Activated T-cell treated with anti-CD3 and anti-CD28 coated beads, Interleukin-2, amount 50 U/mL, for 48 hours (primary cell): ENCODE measurements at regions not wholly inside any gene's neighbourhood (a gene's known extent, or its start where the extent isn't known, plus 50 kb on each side); places are given as distances from the start of the nearest gene placed in this dataset.

Experiments used
- DNase-seq, 2 experiments: peaks; one replicate each; pipeline ENCODE4 v3.0.0-alpha.2; 2020

DNA sequence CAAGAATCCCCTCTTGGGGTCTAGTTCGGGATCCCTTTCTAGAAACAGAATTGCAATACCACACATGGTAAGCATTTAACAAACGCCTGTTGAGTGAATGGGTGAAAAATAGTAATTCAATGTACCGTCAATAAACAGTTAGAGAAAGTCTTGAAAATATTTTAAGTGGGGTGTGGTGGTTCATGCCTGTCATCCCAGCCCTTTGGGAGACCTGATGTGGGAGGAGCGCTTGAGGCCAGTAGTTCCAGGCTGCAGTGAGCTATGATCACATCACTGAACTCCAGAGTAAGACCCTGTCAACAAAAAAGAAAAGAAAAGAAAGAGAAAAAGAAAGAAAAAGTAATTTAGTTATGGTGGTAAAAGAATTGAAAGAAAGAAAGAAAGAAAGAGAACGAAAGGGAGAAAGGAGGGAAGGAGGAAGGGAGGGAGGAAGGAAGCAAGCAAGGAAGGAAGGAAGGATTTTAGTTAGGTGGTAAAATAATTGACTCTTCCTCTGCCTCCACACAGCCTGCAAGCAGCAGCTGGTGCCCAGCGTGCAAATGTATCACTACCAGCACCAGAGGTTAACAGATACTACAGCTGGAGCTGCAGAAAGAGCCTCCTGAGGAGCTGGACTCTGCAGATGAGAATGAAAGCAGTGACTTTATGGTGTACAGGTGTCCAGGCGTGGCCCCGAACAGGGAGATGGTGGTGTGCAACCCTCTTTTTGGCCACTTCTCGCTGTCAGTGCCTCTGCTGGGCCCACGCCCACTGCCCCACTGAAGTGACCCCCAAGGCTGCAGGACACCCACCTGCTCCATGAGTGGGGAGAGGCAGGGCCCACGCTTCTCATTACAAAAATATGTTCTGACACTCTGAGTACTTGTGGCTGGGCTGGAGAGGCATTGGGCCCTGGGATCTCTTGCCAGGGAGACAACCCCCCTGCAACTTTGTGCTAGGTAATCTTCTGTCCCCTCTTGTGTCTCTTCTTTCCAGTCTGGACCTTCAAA, 135.4 kb downstream of the BAMBI start:
- no peak for DNase-seq

DNA sequence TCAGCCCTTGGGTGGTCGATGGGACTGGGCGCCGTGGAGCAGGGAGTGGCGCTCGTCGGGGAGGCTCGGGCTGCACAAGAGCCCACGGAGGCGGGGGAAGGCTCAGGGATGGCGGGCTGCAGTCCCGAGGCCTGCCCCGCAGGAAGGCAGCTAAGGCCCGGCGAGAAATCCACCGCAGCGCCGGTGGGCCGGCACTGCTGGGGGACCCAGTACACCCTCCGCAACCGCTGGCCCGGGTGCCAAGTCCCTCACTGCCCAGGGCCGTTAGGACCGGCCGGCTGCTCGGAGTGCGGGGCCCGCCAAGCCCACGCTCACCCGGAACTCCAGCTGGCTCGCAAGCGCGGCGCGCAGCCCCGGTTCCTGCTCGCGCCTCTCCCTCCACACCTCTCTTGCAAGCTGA, 138.4 kb downstream of the BAMBI start:
- DNase-seq: no peak

DNA sequence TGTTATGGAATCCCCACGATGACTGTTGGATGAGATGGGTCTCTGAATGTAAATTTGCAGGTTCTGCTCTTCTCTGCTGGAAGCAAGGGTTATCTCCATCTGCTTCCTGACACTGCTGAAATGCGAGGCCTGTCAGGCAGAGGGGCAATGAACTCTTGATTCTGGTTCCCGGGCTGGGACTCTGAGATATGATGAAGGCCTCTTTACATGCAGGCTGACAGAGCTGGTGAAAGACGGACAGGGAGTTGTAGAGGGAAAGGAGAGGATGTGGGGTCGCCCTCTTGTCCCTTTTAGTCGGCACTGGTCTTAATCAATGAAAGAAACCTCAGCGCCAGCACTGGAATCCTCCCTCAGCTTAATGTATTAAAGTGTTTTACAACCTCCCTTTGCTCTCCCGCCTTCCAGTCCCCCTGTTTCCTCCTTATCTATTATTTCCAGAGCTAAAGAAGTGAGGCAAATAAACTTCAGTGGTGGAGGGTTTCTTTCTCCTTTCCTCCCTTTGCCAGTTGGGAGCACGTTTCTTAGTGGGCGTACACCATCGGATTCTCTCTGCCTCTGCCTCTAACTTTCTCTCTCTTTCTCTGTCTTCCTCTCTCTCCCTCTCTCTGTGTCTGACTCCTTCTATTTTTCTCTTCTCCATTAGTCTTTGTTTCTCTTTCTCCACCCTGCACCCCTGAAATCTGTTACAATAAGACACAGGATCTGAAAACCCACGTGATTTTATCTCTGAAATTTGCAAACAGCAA, 145.6 kb downstream of the BAMBI start:
- no peak for DNase-seq

DNA sequence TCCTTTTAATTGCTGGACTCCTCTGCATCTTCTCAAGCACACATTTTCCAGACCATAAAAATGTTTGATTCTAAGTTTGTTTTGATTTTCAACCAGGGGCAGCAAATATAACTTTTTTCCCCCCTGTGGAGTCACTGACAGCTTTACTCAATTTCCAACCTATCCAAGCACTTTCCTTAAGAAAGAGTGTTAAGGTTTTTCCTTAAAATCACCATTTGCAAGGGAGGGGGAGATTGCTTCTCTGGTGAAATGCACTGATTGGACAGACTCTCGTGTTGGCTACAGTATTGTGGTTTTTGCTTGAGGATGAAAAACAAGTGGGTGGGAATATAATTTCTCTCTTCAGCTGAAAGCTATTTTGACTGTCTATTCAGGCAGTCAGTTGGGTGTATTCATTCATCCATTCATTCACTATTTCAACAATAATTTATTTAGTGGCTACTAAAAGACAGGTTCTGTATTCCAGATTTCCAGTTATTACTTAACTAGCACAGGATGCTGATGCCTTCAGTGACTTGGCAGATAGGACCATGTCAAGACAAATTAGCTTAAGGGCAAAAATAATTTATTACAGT, 146.3 kb downstream of the BAMBI start:
- DNase-seq: no peak

DNA sequence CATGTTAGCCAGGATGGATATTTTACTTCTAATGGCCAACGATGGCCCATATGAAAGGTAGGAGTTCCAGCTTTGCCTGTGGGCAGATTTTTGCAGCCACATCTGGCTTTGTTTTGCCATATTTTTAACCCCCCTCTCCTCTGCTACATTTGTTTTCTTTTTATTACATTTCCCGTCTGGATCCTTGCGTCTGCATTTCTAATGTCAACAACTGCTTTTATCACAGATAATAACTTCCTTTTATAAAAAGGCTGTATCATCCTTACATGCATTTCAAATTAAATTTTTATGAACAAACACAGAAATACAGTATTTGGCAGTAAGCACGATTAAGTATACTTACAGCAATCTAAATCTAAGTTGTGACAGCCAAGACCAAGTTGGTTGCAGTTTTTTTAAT, 156.0 kb downstream of the BAMBI start:
- no peak for DNase-seq

DNA sequence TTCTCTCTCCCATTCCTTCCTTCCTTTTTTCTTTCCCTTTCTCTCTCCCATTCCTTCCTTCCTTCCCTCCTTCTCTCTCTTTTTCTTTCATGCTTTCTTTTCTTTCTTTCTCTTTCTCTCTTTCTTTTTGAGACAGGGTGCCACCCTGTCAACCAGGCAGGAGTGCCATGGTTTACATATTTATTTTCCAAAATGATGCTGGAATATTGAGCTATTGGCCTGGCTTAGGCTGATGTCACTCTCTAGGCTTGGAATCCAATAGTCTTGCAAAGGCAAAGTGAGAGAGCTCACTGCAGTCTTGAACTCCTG, 159.1 kb downstream of the BAMBI start:
- DNase-seq: no peak

DNA sequence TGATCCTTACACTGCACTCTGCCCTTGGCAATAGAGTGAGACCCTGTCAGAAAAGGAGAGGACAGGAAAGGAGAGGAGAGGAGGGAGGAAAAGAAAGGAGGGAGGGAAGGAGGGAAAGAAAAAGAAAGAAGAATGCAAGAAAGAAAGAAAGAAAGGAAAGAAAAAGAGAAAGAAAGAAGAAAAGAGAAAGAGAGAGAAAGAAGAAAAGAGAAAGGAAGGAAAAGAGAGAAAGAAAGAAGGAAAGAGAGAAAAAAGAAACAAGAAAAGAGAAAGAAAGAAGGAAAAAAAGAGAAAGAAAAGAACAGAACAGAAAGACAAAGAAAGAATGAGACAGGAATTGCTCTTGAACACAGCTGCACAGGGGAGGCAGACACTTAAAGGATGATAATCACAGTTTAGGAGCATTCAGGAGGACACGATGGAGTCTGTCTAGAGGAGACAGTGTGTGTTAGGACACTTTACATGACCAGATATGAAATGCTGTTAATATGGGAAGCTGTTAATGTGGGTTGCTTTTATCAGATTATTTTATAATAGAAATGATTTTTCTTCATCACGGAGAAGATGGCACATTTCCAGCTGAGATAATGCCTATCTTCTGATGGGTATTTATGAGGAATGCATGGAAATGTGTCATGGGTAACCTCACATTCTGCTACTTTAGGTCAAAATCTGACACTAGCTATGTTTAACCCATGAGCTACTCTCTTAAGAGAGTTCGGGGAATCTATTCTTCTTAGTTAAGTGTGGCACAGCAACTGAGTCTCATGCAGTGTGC, 160.5 kb downstream of the BAMBI start:
- DNase-seq: no peak

DNA sequence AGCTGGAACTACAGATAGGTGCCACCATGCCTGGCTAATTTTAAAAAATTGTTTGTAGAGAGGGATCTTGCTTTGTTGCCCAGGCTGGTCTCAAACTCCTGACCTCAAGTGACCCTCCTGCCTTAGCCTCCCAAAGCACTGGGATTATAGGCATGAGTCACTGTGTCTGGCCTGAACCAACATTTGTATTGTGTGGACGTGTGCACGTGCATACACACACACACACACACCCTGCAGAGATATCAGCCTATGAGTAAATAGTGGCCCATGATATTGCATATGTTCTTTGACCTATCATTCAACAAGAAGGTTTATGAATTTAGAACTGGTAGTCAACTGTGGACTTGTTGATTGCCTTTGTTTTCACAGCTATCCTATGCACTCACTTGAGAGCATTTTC, 161.6 kb downstream of the BAMBI start:
- no peak for DNase-seq

DNA sequence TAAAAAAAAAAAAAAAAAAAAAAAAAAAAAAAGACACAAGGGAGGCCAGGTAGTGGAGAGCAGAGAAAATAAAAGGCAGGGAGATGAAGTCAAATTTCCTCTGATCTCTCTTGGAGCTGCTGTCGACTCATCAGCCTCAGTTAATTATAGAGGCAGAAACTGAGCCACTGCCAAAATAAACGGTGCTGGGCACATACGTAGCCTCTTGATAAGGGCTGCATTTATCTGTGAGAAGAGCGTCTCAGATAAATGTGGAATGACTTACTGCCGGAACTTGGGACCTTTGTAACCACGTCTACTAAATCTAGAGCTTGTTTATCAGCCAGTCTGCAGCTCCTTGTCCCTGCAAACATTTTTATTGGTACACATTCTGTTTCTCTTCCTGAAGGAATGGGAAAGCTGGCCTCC, 162.3 kb downstream of the BAMBI start:
- DNase-seq: no peak

DNA sequence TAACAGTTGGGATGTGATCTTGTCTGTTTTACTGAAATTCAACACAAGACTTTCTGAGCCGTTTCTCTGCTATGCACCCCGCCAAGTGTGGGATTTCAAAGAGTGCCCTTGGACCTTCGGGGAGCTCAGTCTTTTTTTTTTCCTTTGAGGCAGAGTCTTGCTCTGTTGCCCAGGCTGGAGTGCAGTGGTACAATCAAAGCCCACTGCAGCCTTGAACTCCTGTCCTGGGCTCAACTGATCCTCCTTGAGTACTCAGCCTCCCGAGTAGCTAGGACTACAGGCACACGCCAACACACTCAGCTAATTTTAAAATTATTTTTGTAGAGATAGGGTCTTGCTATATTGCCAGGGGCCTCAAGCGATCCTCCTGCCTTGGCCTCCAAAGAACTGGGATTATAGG, 162.9 kb downstream of the BAMBI start:
- DNase-seq: no peak

DNA sequence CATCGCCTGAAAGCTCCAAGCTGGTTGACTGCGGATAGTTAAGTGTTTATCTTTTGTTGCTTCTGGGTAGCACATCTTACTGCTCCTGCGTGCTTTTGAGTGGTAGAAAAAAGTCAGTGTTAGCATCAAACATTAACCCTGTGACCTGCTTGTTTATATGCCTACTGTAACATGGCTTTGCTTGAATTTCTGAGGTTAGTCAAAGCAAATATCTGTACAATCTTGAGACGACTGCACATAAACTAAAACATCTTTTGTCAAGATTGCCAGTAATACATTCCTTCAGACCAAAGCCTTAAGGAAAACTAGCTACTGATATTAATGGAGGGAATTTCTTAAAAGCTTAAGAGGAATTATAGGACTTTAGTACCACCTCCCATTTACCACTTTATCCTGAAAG, 163.7 kb downstream of the BAMBI start:
- no peak for DNase-seq

DNA sequence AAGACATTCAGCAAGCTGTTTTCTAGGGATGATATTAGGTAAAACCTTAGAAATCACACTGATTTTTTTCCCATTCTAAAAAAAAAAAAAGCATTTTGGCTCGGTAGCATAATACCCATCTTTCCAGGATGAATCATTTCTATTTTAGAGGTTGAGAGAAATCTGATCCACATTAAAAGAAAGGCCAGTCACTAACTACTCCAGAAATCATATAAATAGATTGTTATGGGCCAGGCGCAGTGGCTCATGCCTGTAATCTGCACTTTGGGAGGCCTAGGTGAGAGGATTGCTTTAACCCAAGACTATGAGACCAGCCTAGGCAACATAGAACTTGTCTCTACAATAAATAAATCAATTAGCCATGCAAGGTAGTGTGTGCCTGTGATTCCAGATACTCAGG, 164.3 kb downstream of the BAMBI start:
- no peak for DNase-seq

DNA sequence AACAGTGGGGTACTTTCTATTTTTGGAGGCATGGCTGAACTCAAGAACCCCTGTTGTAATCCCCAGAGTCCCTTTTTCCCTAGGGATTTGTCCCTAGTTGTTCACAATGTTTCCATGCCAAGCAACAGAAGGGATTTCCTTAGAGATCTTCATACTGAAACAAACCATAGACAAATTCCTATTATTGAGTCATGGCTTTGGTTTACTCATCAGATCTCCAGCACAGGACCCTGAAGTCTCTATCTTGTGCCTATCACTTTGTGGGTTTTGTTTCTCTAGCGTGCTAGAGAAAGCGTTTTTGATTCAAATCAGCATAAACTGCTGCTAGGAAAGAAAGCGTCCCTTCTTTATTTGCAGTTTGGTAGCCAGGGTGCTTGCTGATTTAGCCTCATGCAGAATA, 165.0 kb downstream of the BAMBI start:
- no peak for DNase-seq

DNA sequence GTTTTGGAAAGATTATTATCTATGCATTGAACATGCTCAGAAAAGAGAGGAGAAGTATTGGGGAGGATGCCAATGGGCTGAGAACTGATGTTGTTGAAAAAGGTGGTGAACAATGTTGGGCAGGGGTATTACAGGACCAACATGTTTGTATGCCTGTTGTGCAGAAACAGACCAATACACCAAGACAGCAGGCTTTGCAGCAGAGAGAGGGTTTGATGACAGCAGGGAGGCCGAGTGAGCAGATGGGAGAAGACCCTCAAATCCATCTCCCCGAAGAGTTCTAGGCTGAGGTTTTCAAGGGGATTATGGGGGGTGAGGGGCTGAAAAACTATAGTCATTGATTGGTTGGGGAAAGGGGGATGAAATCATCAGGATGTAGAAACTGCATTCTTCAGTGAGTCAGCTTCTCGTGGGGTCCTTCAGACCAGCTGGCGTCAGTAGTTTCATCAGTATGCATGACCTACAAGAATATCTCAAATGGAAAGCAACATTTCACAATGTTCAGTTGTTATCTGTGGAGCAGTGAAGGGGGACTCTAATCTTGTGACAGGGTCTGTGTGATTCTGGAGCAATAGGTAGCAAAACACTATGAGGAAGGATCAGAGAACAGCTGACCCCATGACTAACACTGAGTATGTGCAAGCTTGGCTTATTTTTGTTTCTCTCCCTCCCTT, 167.8 kb downstream of the BAMBI start:
- DNase-seq: no peak

DNA sequence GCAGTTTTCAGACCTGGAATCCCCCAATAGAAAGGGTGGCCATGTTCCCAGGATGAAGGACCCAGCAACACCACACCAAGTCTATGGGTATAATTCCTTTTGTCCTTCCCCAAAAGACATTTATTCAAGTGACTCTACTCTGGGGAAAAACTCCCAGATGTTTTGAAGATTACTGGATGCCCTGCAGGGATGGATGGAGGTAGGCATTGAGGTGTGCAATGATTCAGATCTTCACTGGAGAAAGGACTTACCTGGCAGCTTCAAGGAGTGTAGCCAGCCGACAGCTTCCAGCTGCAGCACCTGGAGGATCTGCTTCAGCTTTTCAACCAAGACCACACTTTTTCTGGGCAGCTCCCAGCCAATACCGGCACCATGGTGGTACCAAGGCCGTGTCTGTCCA, 172.0 kb downstream of the BAMBI start:
- no peak for DNase-seq

DNA sequence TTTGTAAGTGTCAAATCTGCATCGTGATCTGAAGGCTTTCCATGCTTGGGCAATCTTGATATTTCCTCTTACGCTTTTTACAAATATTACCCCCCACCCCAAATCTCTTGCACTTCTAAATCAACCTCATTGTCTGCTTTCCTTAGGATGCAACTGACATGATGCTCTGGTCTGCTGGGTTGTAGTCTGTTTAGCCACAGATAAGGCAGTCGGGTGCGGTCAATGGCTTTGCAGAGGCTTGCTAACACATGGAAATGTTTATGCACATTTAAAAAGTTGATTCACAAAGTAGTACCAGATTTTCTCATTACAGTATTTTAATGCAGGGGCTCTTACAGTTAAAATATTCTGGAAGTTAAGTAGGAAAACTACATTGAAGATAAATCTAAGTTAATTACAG, 172.5 kb downstream of the BAMBI start:
- DNase-seq: no peak

DNA sequence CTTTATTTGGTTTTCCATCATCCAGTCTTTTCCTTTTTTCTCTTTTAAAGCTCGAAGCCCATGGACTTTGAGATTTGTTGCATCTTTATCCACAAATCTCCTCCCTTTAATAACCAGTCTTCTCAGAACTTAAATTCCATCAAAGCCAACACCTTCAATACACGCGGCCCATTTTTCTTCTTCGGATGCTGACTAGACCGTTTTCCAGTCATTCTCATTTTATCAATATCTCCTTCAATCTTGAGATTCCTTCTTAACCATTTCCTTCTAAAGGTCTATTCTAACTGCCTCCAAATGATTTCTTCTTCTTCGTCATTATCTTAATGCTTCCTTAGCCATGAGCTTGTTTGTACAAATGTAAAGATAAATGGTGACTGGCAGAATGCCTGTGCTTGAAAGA, 173.5 kb downstream of the BAMBI start:
- no peak for DNase-seq

DNA sequence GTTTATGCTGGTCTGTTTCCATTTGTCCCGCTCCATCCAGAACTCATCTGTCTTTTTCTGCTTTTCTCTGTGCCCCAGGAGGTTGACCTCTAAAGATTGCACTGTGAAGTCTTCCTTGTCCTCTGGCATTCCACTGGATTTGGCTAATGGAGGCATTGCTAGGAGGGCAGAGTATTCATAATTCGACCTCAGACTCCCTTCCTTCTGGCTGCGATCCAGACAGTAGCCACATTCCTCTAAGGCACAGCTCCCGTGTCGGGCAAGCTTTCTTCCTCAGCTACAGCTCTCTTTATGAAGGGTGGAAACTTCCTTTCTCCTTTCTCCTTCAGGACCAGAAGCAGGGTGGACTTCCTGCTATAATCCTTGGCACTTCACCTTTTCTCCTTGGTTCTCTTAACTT, 175.9 kb downstream of the BAMBI start:
- no peak for DNase-seq

DNA sequence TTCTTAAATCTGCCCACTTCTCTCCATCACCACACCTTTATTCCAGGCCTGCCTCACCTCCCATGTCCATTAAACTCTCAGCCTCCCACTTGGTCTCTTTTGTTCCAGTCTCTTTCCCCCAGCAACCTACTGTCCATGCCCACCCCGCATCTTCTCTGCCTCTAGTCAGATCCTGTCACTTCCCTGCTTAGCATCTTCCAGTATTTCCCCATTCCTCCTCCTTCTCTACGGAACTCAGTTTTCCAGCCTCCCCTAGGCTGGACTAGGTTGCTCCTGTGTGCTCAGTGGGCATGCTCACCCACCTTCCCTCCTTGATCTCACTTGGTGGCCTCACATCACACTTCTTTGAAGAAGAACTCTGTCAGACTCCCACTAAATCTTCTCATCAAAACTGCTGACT, 179.8 kb downstream of the BAMBI start:
- DNase-seq: no peak

DNA sequence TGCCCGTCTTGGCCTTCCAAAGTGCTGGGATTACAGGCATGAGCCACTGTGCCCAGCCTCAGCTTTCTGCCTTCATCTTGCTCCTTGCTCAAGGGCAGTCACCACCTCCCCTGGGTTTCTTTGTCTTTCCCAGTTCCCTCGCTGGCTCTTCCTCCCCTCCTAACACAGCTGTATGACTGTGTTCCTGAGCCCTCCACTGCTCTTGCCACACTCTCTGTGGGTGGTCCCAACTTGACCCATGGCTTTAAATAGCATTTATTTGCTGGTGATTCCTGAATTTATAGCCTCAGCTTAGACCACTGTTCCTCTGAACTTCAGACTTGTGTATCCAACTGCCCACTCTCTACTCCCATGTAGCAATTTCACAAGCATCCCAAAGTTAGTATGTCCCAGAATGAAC, 181.3 kb downstream of the BAMBI start:
- no peak for DNase-seq

DNA sequence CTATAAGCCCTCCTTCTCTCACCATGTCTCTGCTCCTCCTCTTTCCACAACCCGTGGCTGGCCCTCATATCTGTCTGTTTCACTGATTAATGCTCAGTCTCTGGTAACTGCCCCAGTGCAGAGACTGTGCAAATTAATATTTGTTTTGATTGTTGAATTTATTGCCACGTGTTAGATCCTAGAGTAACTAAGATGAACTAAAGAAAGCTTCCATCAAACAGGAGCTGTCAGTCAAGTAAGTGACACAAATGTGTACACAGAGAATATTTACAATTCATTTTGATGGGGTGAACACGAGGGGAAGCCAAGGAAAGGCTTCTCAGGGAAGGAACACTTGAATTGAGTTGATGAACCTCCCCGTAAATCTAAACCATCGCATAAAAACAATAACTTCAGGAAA, 182.5 kb downstream of the BAMBI start:
- no peak for DNase-seq

DNA sequence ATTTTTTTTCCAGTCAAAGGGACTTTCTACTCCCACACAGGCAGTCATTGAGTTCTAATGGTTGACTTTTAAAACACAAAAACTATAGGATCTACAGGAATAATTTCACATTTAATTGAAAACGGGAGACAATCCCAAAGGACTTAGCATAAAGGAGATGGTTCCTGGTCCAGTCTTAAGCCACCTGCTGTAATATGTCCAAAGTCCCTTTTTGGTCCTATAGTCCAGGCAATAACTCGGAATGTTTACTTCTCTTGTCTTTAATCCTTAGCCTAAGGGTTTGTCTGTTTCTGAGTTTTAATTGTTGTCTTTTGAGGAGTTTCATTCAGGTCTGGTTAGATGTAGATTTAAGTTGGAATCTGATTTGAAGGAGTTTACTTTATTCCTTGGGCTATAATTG, 184.9 kb downstream of the BAMBI start:
- DNase-seq: no peak
